Breast epithelium (tissue), 3 donors: ENCODE measurements at regions not wholly inside any gene's neighbourhood (a gene's known extent, or its start where the extent isn't known, plus 50 kb on each side); places are given as distances from the start of the nearest gene placed in this dataset.

Experiments
- CTCF ChIP-seq, 3 donors: fragments of 450-650 bp; IDR thresholded peaks; one replicate each; pipeline ENCODE4 v1.5.1; 2016 to 2017; ENCODE audit warnings: antibody characterized with exemption in 3 of 3, mild to moderate bottlenecking in 3 of 3, moderate library complexity in 3 of 3
- POLR2A ChIP-seq: fragments of 450-650 bp; IDR thresholded peaks from one replicate; pipeline ENCODE4 v1.6.1; 2016; ENCODE audit warnings: antibody characterized with exemption, mild to moderate bottlenecking, moderate library complexity
- POLR2AphosphoS5 ChIP-seq, 3 donors: sonication (generic); formaldehyde crosslinking; IDR thresholded peaks; one replicate each; pipeline ENCODE4 v1.6.1; 2017; ENCODE audit warnings: antibody characterized with exemption in 3 of 3

- TF ChIP-seq POLR2A (no peak), CTCF (IDR thresholded peaks at IDR 0.05) (no peak), POLR2AphosphoS5 (IDR thresholded peaks at IDR 0.05) (no peak)
These were observed 183.2 kb upstream of the MAGEE2 start for GRCh38 chrX:75968293-75968692.
